ENCODE measurements at regions not wholly inside any gene's neighbourhood (a gene's known extent, or its start where the extent isn't known, plus 50 kb on each side); places are given as distances from the start of the nearest gene placed in this dataset.
A peak's percentile ranks its signal among the peaks of the same experiment; 100 is the strongest.

DNA sequence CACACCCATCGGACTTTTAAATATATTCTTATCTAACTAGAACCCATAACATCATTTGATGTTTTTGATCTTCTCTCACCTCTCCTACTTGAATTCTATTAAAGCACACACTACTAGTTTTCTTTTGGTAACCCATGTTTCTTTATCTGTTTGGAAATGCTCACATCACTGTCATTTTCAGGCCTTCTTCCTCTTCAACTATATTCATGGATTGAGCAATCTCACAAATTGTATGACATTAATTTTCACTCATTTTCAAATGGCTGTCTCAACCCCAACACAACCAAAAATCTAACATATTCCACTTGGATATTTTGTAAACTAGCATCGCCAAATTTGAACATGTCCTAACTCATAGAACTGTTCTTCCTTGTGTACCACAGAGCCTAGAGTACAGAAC lies 488.0 kb upstream of the SEMA3A start:
- Histone ChIP-seq H3K9me3 (no peaks in the 10 kb centered on the region), H3K4me3 (no peak overlapping the region), H3K27me3 (no peaks in the 10 kb centered on the region), H3K36me3 (no peaks in the 10 kb centered on the region)
- no peak for DNase-seq

DNA sequence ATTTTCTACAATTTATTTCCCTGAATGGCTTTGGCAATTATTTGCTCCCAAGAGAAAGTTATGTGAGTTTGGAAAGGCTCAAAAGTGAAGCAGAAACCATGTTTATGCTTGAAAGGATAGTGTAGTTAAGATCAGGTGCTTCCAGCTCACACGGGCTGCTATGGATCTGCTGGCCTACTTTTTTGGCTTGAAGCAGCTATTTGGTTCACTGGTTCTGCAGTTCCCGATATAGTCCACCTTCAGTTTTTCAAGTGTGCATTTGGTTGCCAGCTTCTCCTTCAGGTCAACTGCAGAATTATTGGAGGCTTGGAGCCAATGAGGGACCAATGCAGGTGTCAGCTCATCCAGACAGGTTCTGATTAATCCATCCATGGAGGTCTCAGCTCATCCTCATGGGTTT lies 484.3 kb upstream of the SEMA3A start:
- Histone ChIP-seq H3K4me3 (no peak overlapping the region), H3K36me3 (no peaks in the 10 kb centered on the region), H3K9me3 (no peaks in the 10 kb centered on the region), H3K27me3 (no peaks in the 10 kb centered on the region)
- DNase-seq, result no peak

GRCh38 chr7:84677117-84677732 lies 482.6 kb upstream of the SEMA3A start:
- H3K4me3 ChIP-seq, result no peak overlapping the region
- no peaks in the 10 kb centered on the region for H3K27me3 ChIP-seq
- no peaks in the 10 kb centered on the region for H3K9me3 ChIP-seq
- peak; percentile 42 for DNase-seq
- no peaks in the 10 kb centered on the region for H3K36me3 ChIP-seq

GRCh38 chr7:84675633-84676034 lies 481.0 kb upstream of the SEMA3A start:
- Histone ChIP-seq H3K9me3 (no peaks in the 10 kb centered on the region), H3K27me3 (no peaks in the 10 kb centered on the region), H3K4me3 (no peak overlapping the region), H3K36me3 (no peaks in the 10 kb centered on the region)
- DNase-seq, result no peak

GRCh38 chr7:84674236-84674913 lies 479.8 kb upstream of the SEMA3A start:
- no peak for DNase-seq
- Histone ChIP-seq H3K27me3 (no peaks in the 10 kb centered on the region), H3K36me3 (no peaks in the 10 kb centered on the region), H3K4me3 (peak overlapping the region; percentile 26), H3K9me3 (no peaks in the 10 kb centered on the region)

- no peaks in the 10 kb centered on the region for H3K9me3 ChIP-seq
These were observed 474.7 kb upstream of the SEMA3A start for GRCh38 chr7:84669177-84669732.

GRCh38 chr7:84668116-84668515 lies 473.5 kb upstream of the SEMA3A start:
- H3K4me3 ChIP-seq, result no peak overlapping the region
- H3K27me3 ChIP-seq, result no peaks in the 10 kb centered on the region
- DNase-seq, result no peak

More at GRCh38 chr7:84669177-84669732, 474.7 kb upstream of the SEMA3A start:
- no peaks in the 10 kb centered on the region for H3K36me3 ChIP-seq
- H3K4me3 ChIP-seq, result no peak overlapping the region
- no peaks in the 10 kb centered on the region for H3K27me3 ChIP-seq
- DNase-seq, result no peak

DNA sequence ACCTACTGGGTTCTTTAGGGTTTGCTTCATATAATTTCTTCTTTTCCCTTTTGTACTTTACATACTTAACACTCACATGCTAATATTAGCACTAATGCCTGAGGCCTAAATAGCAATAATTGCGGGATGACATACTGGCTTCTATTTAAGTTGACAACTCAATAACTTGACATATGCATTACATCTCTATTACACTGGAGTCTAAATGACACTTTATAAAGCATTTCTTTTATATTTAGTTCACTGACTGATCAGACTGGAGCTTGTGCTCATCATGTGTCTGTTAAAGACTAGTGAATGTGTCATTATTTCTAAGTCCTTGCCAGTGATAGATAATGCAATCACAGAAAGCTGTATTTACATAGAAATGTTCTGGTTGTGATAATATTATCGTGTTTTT lies 472.1 kb upstream of the SEMA3A start:
- H3K4me3 ChIP-seq, result no peak overlapping the region
- DNase-seq, result no peak
- no peaks in the 10 kb centered on the region for H3K9me3 ChIP-seq

More at GRCh38 chr7:84668116-84668515, 473.5 kb upstream of the SEMA3A start:
- Histone ChIP-seq H3K9me3 (no peaks in the 10 kb centered on the region), H3K36me3 (no peaks in the 10 kb centered on the region)

DNA sequence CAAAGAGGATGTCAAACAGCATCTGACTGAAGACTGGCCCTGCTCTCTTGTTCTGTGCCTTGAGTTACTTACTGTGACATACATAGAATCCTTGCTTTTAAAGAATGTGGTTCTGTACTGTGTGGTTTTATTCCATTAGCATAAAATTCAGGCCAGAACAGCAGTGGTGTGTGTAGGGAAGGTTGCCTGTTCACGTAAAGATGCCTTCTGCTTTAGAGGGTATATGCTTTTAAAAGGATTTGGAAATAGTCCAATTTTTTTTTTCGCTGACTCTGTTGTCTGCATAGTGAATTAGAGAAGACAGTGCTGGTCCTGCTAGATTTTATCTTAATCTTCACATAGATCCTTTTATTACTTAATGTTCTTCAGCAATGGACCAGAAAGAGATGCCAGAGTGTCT lies 470.8 kb upstream of the SEMA3A start:
- no peak overlapping the region for H3K4me3 ChIP-seq
- no peaks in the 10 kb centered on the region for H3K36me3 ChIP-seq
- no peaks in the 10 kb centered on the region for H3K9me3 ChIP-seq
- H3K27me3 ChIP-seq, result no peaks in the 10 kb centered on the region
- DNase-seq, result no peak

More for the DNA sequence above, 472.1 kb upstream of the SEMA3A start:
- Histone ChIP-seq H3K27me3 (no peaks in the 10 kb centered on the region), H3K36me3 (no peaks in the 10 kb centered on the region)

DNA sequence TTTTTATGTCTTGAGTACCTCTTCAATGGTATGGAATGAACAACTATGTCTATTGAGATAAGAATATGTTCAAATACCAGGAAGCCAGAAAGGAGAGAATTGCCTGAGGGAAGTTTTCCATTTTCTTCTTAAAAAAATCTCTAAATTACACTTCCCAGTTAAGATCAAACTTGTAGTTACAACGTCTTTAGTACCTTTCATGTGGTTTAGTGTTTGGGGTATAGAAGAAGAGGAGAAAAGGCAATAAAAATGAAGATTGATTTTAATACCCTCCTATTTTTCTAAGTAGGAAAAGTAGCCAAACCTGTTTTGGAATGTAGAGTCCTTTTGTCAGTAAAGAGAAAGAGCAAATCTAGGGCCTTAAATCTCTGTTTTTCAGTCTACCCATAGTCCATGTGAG lies 470.0 kb upstream of the SEMA3A start:
- no peak for DNase-seq
- no peaks in the 10 kb centered on the region for H3K9me3 ChIP-seq
- no peaks in the 10 kb centered on the region for H3K36me3 ChIP-seq
- no peaks in the 10 kb centered on the region for H3K27me3 ChIP-seq
- H3K4me3 ChIP-seq, result no peak overlapping the region

GRCh38 chr7:84663224-84663623 lies 468.6 kb upstream of the SEMA3A start:
- Histone ChIP-seq H3K27me3 (no peaks in the 10 kb centered on the region), H3K9me3 (no peaks in the 10 kb centered on the region), H3K36me3 (no peaks in the 10 kb centered on the region), H3K4me3 (no peak overlapping the region)
- DNase-seq, result no peak

DNA sequence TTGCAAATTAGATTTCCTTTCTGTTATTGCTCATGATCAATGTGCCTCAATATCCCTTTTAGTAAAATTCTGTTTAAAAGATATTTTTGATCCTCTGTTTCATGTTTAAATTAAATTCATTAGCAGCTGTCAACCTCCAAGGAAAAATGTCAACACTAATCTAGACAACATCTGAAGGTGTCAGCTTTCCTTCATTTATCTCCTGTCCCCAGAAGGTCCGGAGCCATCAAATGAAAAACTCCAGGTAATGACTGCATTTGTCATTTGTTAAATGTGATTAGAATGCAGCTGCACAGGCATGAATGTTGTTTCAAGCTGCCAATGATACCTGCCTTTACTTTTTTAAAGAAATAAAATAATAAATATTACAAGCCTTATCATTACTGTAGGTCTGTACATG lies 463.7 kb upstream of the SEMA3A start:
- no peak for DNase-seq
- no peaks in the 10 kb centered on the region for H3K9me3 ChIP-seq
- no peak overlapping the region for H3K4me3 ChIP-seq
- H3K27me3 ChIP-seq, result no peaks in the 10 kb centered on the region
- H3K36me3 ChIP-seq, result no peaks in the 10 kb centered on the region

DNA sequence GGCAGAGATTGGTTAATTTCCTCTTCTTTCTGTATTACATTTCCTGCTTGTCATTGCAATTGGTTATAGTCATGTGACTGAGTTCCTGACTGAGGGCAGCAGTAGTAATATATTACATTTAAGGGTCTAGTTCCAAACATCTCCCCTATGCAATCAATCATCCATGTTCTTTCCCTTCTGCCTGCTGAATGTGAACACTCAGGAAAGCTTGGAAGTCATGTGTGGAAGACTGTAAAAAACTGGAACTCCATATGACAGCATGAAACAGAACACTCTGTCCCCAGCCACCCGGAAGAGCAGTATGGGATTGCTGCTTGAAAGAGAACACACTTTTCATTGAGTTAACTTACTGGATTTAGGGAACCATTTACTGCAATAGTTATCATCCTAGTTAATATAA lies 459.7 kb upstream of the SEMA3A start:
- no peaks in the 10 kb centered on the region for H3K27me3 ChIP-seq
- H3K4me3 ChIP-seq, result no peak overlapping the region
- H3K36me3 ChIP-seq, result no peaks in the 10 kb centered on the region
- DNase-seq, result no peak
- H3K9me3 ChIP-seq, result no peaks in the 10 kb centered on the region

- H3K4me3 ChIP-seq, result no peak overlapping the region
- H3K36me3 ChIP-seq, result no peaks in the 10 kb centered on the region
- no peaks in the 10 kb centered on the region for H3K27me3 ChIP-seq
- no peak for DNase-seq
- no peaks in the 10 kb centered on the region for H3K9me3 ChIP-seq
These were observed 457.3 kb upstream of the SEMA3A start for GRCh38 chr7:84651876-84652275.

GRCh38 chr7:84647797-84648757 lies 453.5 kb upstream of the SEMA3A start:
- no peak overlapping the region for H3K4me3 ChIP-seq
- H3K36me3 ChIP-seq, result peaks cover 13% of the 10 kb centered on the region; the same call in 1 of the 2 replicates
- no peaks in the 10 kb centered on the region for H3K9me3 ChIP-seq
- no peaks in the 10 kb centered on the region for H3K27me3 ChIP-seq
- peak; percentile 21 for DNase-seq

DNA sequence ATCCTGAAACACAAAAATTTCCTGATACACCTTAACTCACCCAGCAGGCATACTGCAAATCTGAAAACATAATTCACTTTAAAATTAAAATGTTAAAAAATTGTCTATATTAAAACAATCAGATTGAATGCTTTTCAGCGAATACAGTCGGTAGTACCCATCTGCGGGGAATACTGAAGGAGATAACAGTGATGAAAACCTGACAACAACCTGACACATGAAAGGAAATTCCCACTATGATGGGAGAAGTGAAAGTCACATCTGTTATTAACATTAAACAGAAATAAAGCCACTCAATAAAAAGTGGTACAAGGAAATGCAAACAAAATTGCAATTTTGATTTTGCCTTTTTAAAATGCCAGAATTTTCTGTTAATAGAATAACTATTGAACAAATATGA lies 448.0 kb upstream of the SEMA3A start:
- Histone ChIP-seq H3K27me3 (no peaks in the 10 kb centered on the region), H3K4me3 (no peak overlapping the region), H3K9me3 (no peaks in the 10 kb centered on the region), H3K36me3 (peaks cover 19% of the 10 kb centered on the region)
- no peak for DNase-seq

DNA sequence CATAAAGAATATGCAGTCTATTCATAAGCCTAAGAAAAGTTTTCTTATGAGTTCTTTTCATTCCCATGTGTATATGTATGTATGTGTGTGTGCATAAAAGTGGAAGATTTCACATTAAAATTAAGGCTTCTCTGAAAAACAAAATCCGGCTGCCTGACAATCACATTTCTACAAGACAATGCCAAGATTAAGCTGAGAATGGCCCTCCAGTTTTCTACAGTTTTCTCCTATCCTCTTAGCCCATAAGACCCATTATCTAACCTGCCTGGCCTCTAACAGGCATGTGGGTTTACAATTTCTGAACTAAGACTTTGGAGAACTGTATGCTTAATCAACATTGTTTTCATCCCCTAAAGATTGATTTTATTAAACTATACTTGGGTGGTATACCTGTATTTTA lies 446.0 kb upstream of the SEMA3A start:
- no peak for DNase-seq
- peaks cover 16% of the 10 kb centered on the region for H3K36me3 ChIP-seq
- no peak overlapping the region for H3K4me3 ChIP-seq
- H3K27me3 ChIP-seq, result no peaks in the 10 kb centered on the region
- peaks cover 11% of the 10 kb centered on the region for H3K9me3 ChIP-seq
